SK-N-MC (cell line): ENCODE measurements at regions not wholly inside any gene's neighbourhood (a gene's known extent, or its start where the extent isn't known, plus 50 kb on each side); places are given as distances from the start of the nearest gene placed in this dataset.

Source experiments
- EZH2 ChIP-seq: fragments of 200-600 bp; sonication (generic); IDR thresholded peaks from one replicate; pipeline ENCODE4 v1.6.1; 2017; ENCODE audit warnings: antibody characterized with exemption
- FOXP2 ChIP-seq: optimal IDR thresholded peaks from 2 replicates; pipeline ENCODE3; 2011; ENCODE audit warnings: mild to moderate bottlenecking, moderate library complexity; ENCODE audit not compliant: insufficient read depth; ENCODE audit errors: extremely low read length, control extremely low read depth
- POLR2AphosphoS5 ChIP-seq: IDR thresholded peaks from 2 replicates; pipeline ENCODE4 v1.6.1; 2012; ENCODE audit warnings: mild to moderate bottlenecking, low read depth, low read length, borderline replicate concordance

- no peak for TF ChIP-seq POLR2AphosphoS5
- no peak for TF ChIP-seq EZH2
- no peak for TF ChIP-seq FOXP2
These were observed 78.7 kb upstream of the CXCL12 start for GRCh38 chr10:44463511-44464121.
